NCI-H524 (cell line): ENCODE measurements at regions not wholly inside any gene's neighbourhood (a gene's known extent, or its start where the extent isn't known, plus 50 kb on each side); places are given as distances from the start of the nearest gene placed in this dataset.
A peak's percentile ranks its signal among the peaks of the same experiment; 100 is the strongest.

Experiments used
- DNase-seq, 2 experiments: peaks; one replicate each; lab custom pipeline; 2025; lab: John Stamatoyannopoulos, UW

GRCh38 chr16:56090076-56090475 is 101.2 kb upstream of the GNAO1 start:
- no peak for DNase-seq

- DNase-seq = no peak
Measured at GRCh38 chr16:56087626-56088025, 103.7 kb upstream of the GNAO1 start.

- no peak for DNase-seq
Measured at GRCh38 chr16:56081371-56081770, 109.9 kb upstream of the GNAO1 start.

- peak; percentile 89 to 96 for DNase-seq
Measured at GRCh38 chr16:56075732-56076388, 115.4 kb upstream of the GNAO1 start.

- DNase-seq = no peak
Measured at GRCh38 chr16:56073508-56073907, 117.8 kb upstream of the GNAO1 start.

GRCh38 chr16:56072096-56072495 is 119.2 kb upstream of the GNAO1 start:
- DNase-seq = no peak

- no peak for DNase-seq
Measured at GRCh38 chr16:56068816-56069215, 122.5 kb upstream of the GNAO1 start.

GRCh38 chr16:56068314-56068713 is 123.0 kb upstream of the GNAO1 start:
- DNase-seq = no peak

- DNase-seq = no peak
Measured at GRCh38 chr16:56067406-56067805, 123.9 kb upstream of the GNAO1 start.

- DNase-seq = no peak
Measured at GRCh38 chr16:56066617-56067016, 124.7 kb upstream of the GNAO1 start.

GRCh38 chr16:56063111-56063510 is 128.2 kb upstream of the GNAO1 start:
- DNase-seq = no peak

- DNase-seq = peak; percentile 86 to 97
Measured at GRCh38 chr16:56057151-56057550, 134.1 kb upstream of the GNAO1 start.

- no peak for DNase-seq
Measured at GRCh38 chr16:56050916-56051315, 140.4 kb upstream of the GNAO1 start.

GRCh38 chr16:56048425-56049105 is 142.7 kb upstream of the GNAO1 start:
- DNase-seq = no peak

- DNase-seq = peak in 1 of 2 experiments; percentile 21
Measured at GRCh38 chr16:56047307-56048234, 143.7 kb upstream of the GNAO1 start.

- DNase-seq = no peak
Measured at GRCh38 chr16:56042416-56042815, 148.9 kb upstream of the GNAO1 start.

- DNase-seq = peak; percentile 8 to 69
Measured at GRCh38 chr16:56041556-56042140, 149.6 kb upstream of the GNAO1 start.

GRCh38 chr16:56038564-56039098 is 152.7 kb upstream of the GNAO1 start:
- no peak for DNase-seq

GRCh38 chr16:56032072-56032471 is 156.9 kb upstream of the CES5A start:
- DNase-seq = no peak

- DNase-seq = no peak
Measured at GRCh38 chr16:56029026-56029425, 153.9 kb upstream of the CES5A start.

- no peak for DNase-seq
Measured at GRCh38 chr16:56022818-56023217, 147.6 kb upstream of the CES5A start.

GRCh38 chr16:56019274-56019673 is 144.1 kb upstream of the CES5A start:
- DNase-seq = peak; percentile 87 to 98
